ENCODE measurements at regions not wholly inside any gene's neighbourhood (a gene's known extent, or its start where the extent isn't known, plus 50 kb on each side); places are given as distances from the start of the nearest gene placed in this dataset.

- TF ChIP-seq, protein P1, sequence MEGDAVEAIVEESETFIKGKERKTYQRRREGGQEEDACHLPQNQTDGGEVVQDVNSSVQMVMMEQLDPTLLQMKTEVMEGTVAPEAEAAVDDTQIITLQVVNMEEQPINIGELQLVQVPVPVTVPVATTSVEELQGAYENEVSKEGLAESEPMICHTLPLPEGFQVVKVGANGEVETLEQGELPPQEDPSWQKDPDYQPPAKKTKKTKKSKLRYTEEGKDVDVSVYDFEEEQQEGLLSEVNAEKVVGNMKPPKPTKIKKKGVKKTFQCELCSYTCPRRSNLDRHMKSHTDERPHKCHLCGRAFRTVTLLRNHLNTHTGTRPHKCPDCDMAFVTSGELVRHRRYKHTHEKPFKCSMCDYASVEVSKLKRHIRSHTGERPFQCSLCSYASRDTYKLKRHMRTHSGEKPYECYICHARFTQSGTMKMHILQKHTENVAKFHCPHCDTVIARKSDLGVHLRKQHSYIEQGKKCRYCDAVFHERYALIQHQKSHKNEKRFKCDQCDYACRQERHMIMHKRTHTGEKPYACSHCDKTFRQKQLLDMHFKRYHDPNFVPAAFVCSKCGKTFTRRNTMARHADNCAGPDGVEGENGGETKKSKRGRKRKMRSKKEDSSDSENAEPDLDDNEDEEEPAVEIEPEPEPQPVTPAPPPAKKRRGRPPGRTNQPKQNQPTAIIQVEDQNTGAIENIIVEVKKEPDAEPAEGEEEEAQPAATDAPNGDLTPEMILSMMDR (IDR thresholded peaks at IDR 0.05), result no peak
- TF ChIP-seq POLR2AphosphoS5 (IDR thresholded peaks at IDR 0.05), result no peak
Observed at GRCh38 chrX:26845056-26845455, 618.1 kb downstream of the PPP4R3C start.
